ENCODE measurements at regions not wholly inside any gene's neighbourhood (a gene's known extent, or its start where the extent isn't known, plus 50 kb on each side); places are given as distances from the start of the nearest gene placed in this dataset.

DNA sequence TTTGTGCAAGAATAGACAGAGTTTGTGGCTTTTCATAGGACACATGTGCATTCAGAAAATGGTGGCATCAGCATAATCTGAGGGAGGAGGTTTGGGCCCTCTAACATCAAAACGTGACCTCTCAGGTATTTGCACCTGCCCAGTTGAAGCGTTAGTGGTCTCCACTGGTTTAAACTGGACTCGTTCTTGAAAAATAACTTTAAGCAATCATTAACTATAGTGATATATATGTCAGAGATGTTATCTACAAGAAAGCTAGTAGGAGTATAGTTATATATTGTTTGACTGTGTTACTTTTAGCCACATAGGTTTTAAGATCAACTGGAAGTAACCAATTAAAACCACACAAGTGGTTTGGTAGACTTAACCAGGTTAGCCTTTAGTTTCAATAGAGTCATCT is 607.4 kb downstream of the MAFB start:
- TF ChIP-seq POLR2AphosphoS5 (IDR thresholded peaks at IDR 0.05; ENCODE audit: low read depth) = no peak
- TF ChIP-seq, protein P1, sequence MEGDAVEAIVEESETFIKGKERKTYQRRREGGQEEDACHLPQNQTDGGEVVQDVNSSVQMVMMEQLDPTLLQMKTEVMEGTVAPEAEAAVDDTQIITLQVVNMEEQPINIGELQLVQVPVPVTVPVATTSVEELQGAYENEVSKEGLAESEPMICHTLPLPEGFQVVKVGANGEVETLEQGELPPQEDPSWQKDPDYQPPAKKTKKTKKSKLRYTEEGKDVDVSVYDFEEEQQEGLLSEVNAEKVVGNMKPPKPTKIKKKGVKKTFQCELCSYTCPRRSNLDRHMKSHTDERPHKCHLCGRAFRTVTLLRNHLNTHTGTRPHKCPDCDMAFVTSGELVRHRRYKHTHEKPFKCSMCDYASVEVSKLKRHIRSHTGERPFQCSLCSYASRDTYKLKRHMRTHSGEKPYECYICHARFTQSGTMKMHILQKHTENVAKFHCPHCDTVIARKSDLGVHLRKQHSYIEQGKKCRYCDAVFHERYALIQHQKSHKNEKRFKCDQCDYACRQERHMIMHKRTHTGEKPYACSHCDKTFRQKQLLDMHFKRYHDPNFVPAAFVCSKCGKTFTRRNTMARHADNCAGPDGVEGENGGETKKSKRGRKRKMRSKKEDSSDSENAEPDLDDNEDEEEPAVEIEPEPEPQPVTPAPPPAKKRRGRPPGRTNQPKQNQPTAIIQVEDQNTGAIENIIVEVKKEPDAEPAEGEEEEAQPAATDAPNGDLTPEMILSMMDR (IDR thresholded peaks at IDR 0.05; ENCODE audit: insufficient read depth, low read length) = no peak
